ENCODE measurements at regions not wholly inside any gene's neighbourhood (a gene's known extent, or its start where the extent isn't known, plus 50 kb on each side); places are given as distances from the start of the nearest gene placed in this dataset.
"Not testable (repeated sequence)": the region's sequence is repeated elsewhere in the genome, so short reads cannot be mapped to it uniquely, and the experiment has no call there.

GRCh38 chr6:140385679-140386078, 1011.2 kb upstream of the CITED2 start:
- no peak for DNase-seq

- no peak for DNase-seq
Measured at GRCh38 chr6:140382355-140382754, 1007.9 kb upstream of the CITED2 start.

- no peak for DNase-seq
Measured at GRCh38 chr6:140380427-140381218, 1006.2 kb upstream of the CITED2 start.

- no peak for DNase-seq
Measured at GRCh38 chr6:140379919-140380318, 1005.5 kb upstream of the CITED2 start.

- no peak for DNase-seq
Measured at GRCh38 chr6:140376209-140376608, 1001.8 kb upstream of the CITED2 start.

GRCh38 chr6:140373728-140374127, 999.3 kb upstream of the CITED2 start:
- DNase-seq, result not testable (repeated sequence)

GRCh38 chr6:140372064-140372463, 997.6 kb upstream of the CITED2 start:
- no peak for DNase-seq

GRCh38 chr6:140370976-140371870, 996.8 kb upstream of the CITED2 start:
- DNase-seq, result no peak

GRCh38 chr6:140370441-140370840, 996.0 kb upstream of the CITED2 start:
- no peak for DNase-seq

- no peak for DNase-seq
Measured at GRCh38 chr6:140366991-140367390, 992.5 kb upstream of the CITED2 start.

GRCh38 chr6:140364916-140365315, 990.5 kb upstream of the CITED2 start:
- no peak for DNase-seq

GRCh38 chr6:140360651-140361050, 986.2 kb upstream of the CITED2 start:
- peak; percentile 15 for DNase-seq

- DNase-seq, result no peak
Measured at GRCh38 chr6:140355476-140355875, 981.0 kb upstream of the CITED2 start.

- no peak for DNase-seq
Measured at GRCh38 chr6:140354296-140354695, 979.8 kb upstream of the CITED2 start.

- no peak for DNase-seq
Measured at GRCh38 chr6:140353536-140353935, 979.1 kb upstream of the CITED2 start.

- no peak for DNase-seq
Measured at GRCh38 chr6:140346428-140346827, 972.0 kb upstream of the CITED2 start.

GRCh38 chr6:140345935-140346334, 971.5 kb upstream of the CITED2 start:
- no peak for DNase-seq

GRCh38 chr6:140344142-140344913, 969.9 kb upstream of the CITED2 start:
- DNase-seq, result no peak

- DNase-seq, result no peak
Measured at GRCh38 chr6:140343128-140343527, 968.7 kb upstream of the CITED2 start.

GRCh38 chr6:140341272-140341671, 966.8 kb upstream of the CITED2 start:
- DNase-seq, result no peak

- DNase-seq, result no peak
Measured at GRCh38 chr6:140340795-140341194, 966.3 kb upstream of the CITED2 start.

- DNase-seq, result not testable (repeated sequence)
Measured at GRCh38 chr6:140339084-140339483, 964.6 kb upstream of the CITED2 start.
